ENCODE measurements at regions not wholly inside any gene's neighbourhood (a gene's known extent, or its start where the extent isn't known, plus 50 kb on each side); places are given as distances from the start of the nearest gene placed in this dataset.

GRCh38 chr15:61459785-61460707, 230.9 kb upstream of the RORA start:
- DNase-seq = no peak

GRCh38 chr15:61457050-61457733, 228.1 kb upstream of the RORA start:
- no peak for DNase-seq

GRCh38 chr15:61449186-61449702, 220.1 kb upstream of the RORA start:
- no peak for DNase-seq

GRCh38 chr15:61447981-61448380, 218.9 kb upstream of the RORA start:
- no peak for DNase-seq

- no peak for DNase-seq
Measured at GRCh38 chr15:61444585-61444984, 215.5 kb upstream of the RORA start.

GRCh38 chr15:61442821-61443220, 213.7 kb upstream of the RORA start:
- DNase-seq = no peak

- DNase-seq = no peak
Measured at GRCh38 chr15:61441891-61442290, 212.8 kb upstream of the RORA start.

GRCh38 chr15:61426466-61426865, 197.4 kb upstream of the RORA start:
- DNase-seq = no peak

- DNase-seq = no peak
Measured at GRCh38 chr15:61425934-61426333, 196.8 kb upstream of the RORA start.

GRCh38 chr15:61422773-61423172, 193.7 kb upstream of the RORA start:
- no peak for DNase-seq

GRCh38 chr15:61421938-61422337, 192.8 kb upstream of the RORA start:
- no peak for DNase-seq

GRCh38 chr15:61421470-61421869, 192.4 kb upstream of the RORA start:
- no peak for DNase-seq

- DNase-seq = no peak
Measured at GRCh38 chr15:61420546-61420945, 191.4 kb upstream of the RORA start.

GRCh38 chr15:61415617-61416120, 186.6 kb upstream of the RORA start:
- no peak for DNase-seq

GRCh38 chr15:61411902-61412510, 182.9 kb upstream of the RORA start:
- DNase-seq = no peak

GRCh38 chr15:61410662-61411061, 181.6 kb upstream of the RORA start:
- no peak for DNase-seq

GRCh38 chr15:61404567-61404966, 175.5 kb upstream of the RORA start:
- DNase-seq = no peak

GRCh38 chr15:61403884-61404283, 174.8 kb upstream of the RORA start:
- no peak for DNase-seq

- DNase-seq = no peak
Measured at GRCh38 chr15:61401903-61402698, 173.0 kb upstream of the RORA start.

- no peak for DNase-seq
Measured at GRCh38 chr15:61398310-61398709, 169.2 kb upstream of the RORA start.

GRCh38 chr15:61396235-61396919, 167.3 kb upstream of the RORA start:
- no peak for DNase-seq

- no peak for DNase-seq
Measured at GRCh38 chr15:61393949-61394348, 164.8 kb upstream of the RORA start.
